Right lobe of liver (tissue), 4 donors: ENCODE measurements at regions not wholly inside any gene's neighbourhood (a gene's known extent, or its start where the extent isn't known, plus 50 kb on each side); places are given as distances from the start of the nearest gene placed in this dataset.

Source experiments
- CTCF ChIP-seq, 4 donors: fragments of 200-600 bp in 3 of 4; fragments of 450-650 bp in 1 of 4; IDR thresholded peaks; one replicate each; pipeline versions ENCODE4 v1.5.1 to v1.8.0; 2016 to 2022; ENCODE audit warnings: antibody characterized with exemption in 4 of 4, mild to moderate bottlenecking in 2 of 4
- POLR2A ChIP-seq: fragments of 450-650 bp; IDR thresholded peaks from one replicate; pipeline ENCODE4 v1.6.1; 2017; ENCODE audit warnings: antibody characterized with exemption, mild to moderate bottlenecking
- donor health status: DM: no; HTN: no; CAD: no.
- donor health status: DM: no; HTN: no; CAD: no.
- donor health status: DM: no; HTN: yes; CAD: no.

- TF ChIP-seq CTCF (IDR thresholded peaks at IDR 0.05) = no peak
- no peak for TF ChIP-seq POLR2A
These were observed 816.9 kb upstream of the HS3ST5 start for GRCh38 chr6:115159733-115160132.
